ENCODE measurements at regions not wholly inside any gene's neighbourhood (a gene's known extent, or its start where the extent isn't known, plus 50 kb on each side); places are given as distances from the start of the nearest gene placed in this dataset.

GRCh38 chr19:28170066-28170465, 1042.9 kb downstream of the UQCRFS1 start:
- Mint-ChIP-seq H3K27ac (ENCODE audit: unreplicated experiment) (no peak overlapping the region), H3K27me3 (ENCODE audit: unreplicated experiment) (no peaks in the 10 kb centered on the region), H3K36me3 (ENCODE audit: low read depth, unreplicated experiment) (no peaks in the 10 kb centered on the region), H3K4me3 (ENCODE audit: unreplicated experiment) (no peak overlapping the region), H3K9me3 (ENCODE audit: unreplicated experiment) (no peaks in the 10 kb centered on the region), H3K4me1 (ENCODE audit: unreplicated experiment) (peaks cover 14% of the 10 kb centered on the region)
- TF ChIP-seq, protein P1, sequence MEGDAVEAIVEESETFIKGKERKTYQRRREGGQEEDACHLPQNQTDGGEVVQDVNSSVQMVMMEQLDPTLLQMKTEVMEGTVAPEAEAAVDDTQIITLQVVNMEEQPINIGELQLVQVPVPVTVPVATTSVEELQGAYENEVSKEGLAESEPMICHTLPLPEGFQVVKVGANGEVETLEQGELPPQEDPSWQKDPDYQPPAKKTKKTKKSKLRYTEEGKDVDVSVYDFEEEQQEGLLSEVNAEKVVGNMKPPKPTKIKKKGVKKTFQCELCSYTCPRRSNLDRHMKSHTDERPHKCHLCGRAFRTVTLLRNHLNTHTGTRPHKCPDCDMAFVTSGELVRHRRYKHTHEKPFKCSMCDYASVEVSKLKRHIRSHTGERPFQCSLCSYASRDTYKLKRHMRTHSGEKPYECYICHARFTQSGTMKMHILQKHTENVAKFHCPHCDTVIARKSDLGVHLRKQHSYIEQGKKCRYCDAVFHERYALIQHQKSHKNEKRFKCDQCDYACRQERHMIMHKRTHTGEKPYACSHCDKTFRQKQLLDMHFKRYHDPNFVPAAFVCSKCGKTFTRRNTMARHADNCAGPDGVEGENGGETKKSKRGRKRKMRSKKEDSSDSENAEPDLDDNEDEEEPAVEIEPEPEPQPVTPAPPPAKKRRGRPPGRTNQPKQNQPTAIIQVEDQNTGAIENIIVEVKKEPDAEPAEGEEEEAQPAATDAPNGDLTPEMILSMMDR (IDR thresholded peaks at IDR 0.05; ENCODE audit: unreplicated experiment) = no peak
- DNase-seq (ENCODE audit: low spot score) = no peak

DNA sequence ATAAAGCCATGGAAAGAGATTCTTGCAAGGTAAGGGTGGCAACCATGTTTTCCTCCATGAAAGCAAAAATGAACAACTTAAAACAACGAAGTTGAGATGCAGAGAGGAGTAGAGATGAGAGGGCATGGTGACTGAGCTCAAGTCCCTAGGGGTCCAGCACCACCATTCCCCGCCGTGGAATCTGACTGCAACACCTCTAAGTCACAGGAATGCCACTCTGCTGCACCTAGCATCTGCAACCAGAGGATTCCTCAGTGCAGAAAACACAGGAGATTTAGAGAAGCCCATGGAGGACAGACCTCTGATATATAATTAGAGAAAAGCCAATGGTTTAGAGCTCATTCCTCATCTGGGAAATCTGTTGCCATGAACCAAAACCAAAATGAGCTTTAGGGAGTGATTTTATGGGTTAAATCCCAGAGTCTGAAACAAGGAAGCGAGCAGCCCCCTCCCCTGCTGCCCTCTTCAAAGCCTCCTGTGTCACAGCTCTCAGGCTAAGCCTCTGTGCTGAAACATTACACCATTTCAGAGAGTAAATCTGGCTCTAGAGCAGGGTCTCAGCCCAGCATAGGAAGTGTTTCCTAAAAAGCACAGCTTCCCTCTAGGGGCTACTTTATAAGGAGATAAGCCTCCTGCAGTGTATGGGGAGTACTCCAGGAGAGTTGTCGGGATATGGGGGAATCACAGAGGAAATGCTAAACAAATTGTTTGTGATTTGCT, 1043.6 kb downstream of the UQCRFS1 start:
- H3K27me3 Mint-ChIP-seq (ENCODE audit: unreplicated experiment) = no peaks in the 10 kb centered on the region
- TF ChIP-seq, protein P1 (IDR thresholded peaks at IDR 0.05; ENCODE audit: unreplicated experiment) = no peak
- H3K9me3 Mint-ChIP-seq (ENCODE audit: unreplicated experiment) = no peaks in the 10 kb centered on the region
- H3K36me3 Mint-ChIP-seq (ENCODE audit: low read depth, unreplicated experiment) = no peaks in the 10 kb centered on the region
- DNase-seq (ENCODE audit: low spot score) = no peak
- peaks cover 14% of the 10 kb centered on the region for H3K4me1 Mint-ChIP-seq (ENCODE audit: unreplicated experiment)
- no peak overlapping the region for H3K4me3 Mint-ChIP-seq (ENCODE audit: unreplicated experiment)
- no peak overlapping the region for H3K27ac Mint-ChIP-seq (ENCODE audit: unreplicated experiment)

- DNase-seq (ENCODE audit: low spot score) = no peak
- Mint-ChIP-seq H3K36me3 (ENCODE audit: low read depth, unreplicated experiment) (no peaks in the 10 kb centered on the region), H3K4me3 (ENCODE audit: unreplicated experiment) (no peak overlapping the region), H3K4me1 (ENCODE audit: unreplicated experiment) (peaks cover 14% of the 10 kb centered on the region), H3K9me3 (ENCODE audit: unreplicated experiment) (no peaks in the 10 kb centered on the region), H3K27me3 (ENCODE audit: unreplicated experiment) (no peaks in the 10 kb centered on the region), H3K27ac (ENCODE audit: unreplicated experiment) (no peak overlapping the region)
- TF ChIP-seq, protein P1 (IDR thresholded peaks at IDR 0.05; ENCODE audit: unreplicated experiment) = no peak
These were observed 1044.4 kb downstream of the UQCRFS1 start for GRCh38 chr19:28168557-28168956.

- TF ChIP-seq, protein P1 (IDR thresholded peaks at IDR 0.05; ENCODE audit: unreplicated experiment) = no peak
- no peak overlapping the region for H3K27ac Mint-ChIP-seq (ENCODE audit: unreplicated experiment)
- no peaks in the 10 kb centered on the region for H3K27me3 Mint-ChIP-seq (ENCODE audit: unreplicated experiment)
- H3K4me1 Mint-ChIP-seq (ENCODE audit: unreplicated experiment) = peaks cover 14% of the 10 kb centered on the region
- no peaks in the 10 kb centered on the region for H3K9me3 Mint-ChIP-seq (ENCODE audit: unreplicated experiment)
- H3K36me3 Mint-ChIP-seq (ENCODE audit: low read depth, unreplicated experiment) = no peaks in the 10 kb centered on the region
- DNase-seq (ENCODE audit: low spot score) = no peak
- H3K4me3 Mint-ChIP-seq (ENCODE audit: unreplicated experiment) = no peak overlapping the region
These were observed 1046.9 kb downstream of the UQCRFS1 start for GRCh38 chr19:28166025-28166424.

DNA sequence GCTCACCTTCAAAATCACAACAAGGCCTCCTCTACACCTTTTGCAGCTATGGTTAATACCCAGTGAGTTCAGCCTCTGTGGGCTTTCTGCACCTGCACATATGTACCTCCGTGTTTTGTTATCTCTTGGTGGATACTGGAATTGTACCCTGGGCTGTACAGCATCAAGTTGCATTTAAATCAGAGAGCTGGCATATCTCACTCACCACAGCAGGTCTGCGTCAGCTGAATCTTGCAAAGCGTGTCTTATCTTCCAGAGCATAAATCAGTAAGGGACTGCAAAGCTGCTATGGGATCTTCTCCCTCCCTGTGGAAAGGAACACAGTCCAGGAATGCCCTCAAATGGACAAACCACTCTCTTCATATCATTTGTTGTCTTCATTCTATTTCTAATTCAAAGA, 1048.7 kb downstream of the UQCRFS1 start:
- Mint-ChIP-seq H3K27ac (ENCODE audit: unreplicated experiment) (no peak overlapping the region), H3K9me3 (ENCODE audit: unreplicated experiment) (no peaks in the 10 kb centered on the region), H3K27me3 (ENCODE audit: unreplicated experiment) (no peaks in the 10 kb centered on the region), H3K36me3 (ENCODE audit: low read depth, unreplicated experiment) (no peaks in the 10 kb centered on the region), H3K4me3 (ENCODE audit: unreplicated experiment) (no peak overlapping the region), H3K4me1 (ENCODE audit: unreplicated experiment) (peaks cover 7% of the 10 kb centered on the region)
- TF ChIP-seq, protein P1 (IDR thresholded peaks at IDR 0.05; ENCODE audit: unreplicated experiment) = no peak
- DNase-seq (ENCODE audit: low spot score) = no peak
